Lower leg skin (tissue), 4 donors: ENCODE measurements at regions not wholly inside any gene's neighbourhood (a gene's known extent, or its start where the extent isn't known, plus 50 kb on each side); places are given as distances from the start of the nearest gene placed in this dataset.

ENCODE experiments used
- DNase-seq, 2 donors: peaks; one replicate each; pipeline ENCODE4 v3.0.0-alpha.2; 2019; ENCODE audit warnings: low spot score in 2 of 2
- H3K4me3 ChIP-seq: fragments of 200-600 bp; sonication (generic); 2 replicates; pipeline ENCODE4 v1.5.1; 2017; ENCODE audit warnings: mild to moderate bottlenecking, low read depth; ENCODE audit not compliant: poor library complexity, severe bottlenecking
- CTCF ChIP-seq, 3 donors: fragments of 450-650 bp; IDR thresholded peaks; one replicate each; pipeline ENCODE4 v1.5.1; 2016; ENCODE audit warnings: antibody characterized with exemption in 3 of 3, mild to moderate bottlenecking in 3 of 3, moderate library complexity in 2 of 3
- POLR2A ChIP-seq, 2 donors: fragments of 450-650 bp; IDR thresholded peaks; one replicate each; pipeline ENCODE4 v1.6.1; 2016 to 2017; ENCODE audit warnings: antibody characterized with exemption in 2 of 2, mild to moderate bottlenecking in 1 of 2, moderate library complexity in 1 of 2
- WGBS, 2 donors: methylation state at CpG; one replicate each; pipeline ENCODE4 v1.1.5; 2018; 5-methylcytosine and 5-hydroxymethylcytosine counted together
- intact Hi-C: fragments of 100-400 bp; cut with DNase I; formaldehyde crosslinking; loops from one replicate; pipeline ENCODE4 v1.15.0; 2023; ENCODE audit warnings: low total_unique reads

GRCh38 chr2:136222862-136223261, 104.9 kb upstream of the CXCR4 start:
- no peak overlapping the region for H3K4me3 ChIP-seq
- DNase-seq: no peak
- WGBS, 2 donors: 66 to 69% methylated on average over 5 of the region's 5 CpGs
- intact Hi-C loops: no loop called here
- TF ChIP-seq CTCF (IDR thresholded peaks at IDR 0.05): no peak
- no peak for TF ChIP-seq POLR2A (IDR thresholded peaks at IDR 0.05)

- 78 to 87% methylated on average over 3 of the region's 3 CpGs for WGBS, 2 donors
- H3K4me3 ChIP-seq: no peak overlapping the region
- no peak for DNase-seq
- TF ChIP-seq CTCF (IDR thresholded peaks at IDR 0.05) (no peak), POLR2A (IDR thresholded peaks at IDR 0.05) (no peak)
- intact Hi-C loops: no loop called here
Measured at GRCh38 chr2:136221026-136221425, 103.1 kb upstream of the CXCR4 start.

GRCh38 chr2:136219963-136220362, 102.0 kb upstream of the CXCR4 start:
- no peak for DNase-seq
- no peak overlapping the region for H3K4me3 ChIP-seq
- TF ChIP-seq CTCF (IDR thresholded peaks at IDR 0.05) (no peak), POLR2A (IDR thresholded peaks at IDR 0.05) (no peak)
- intact Hi-C loops: no loop called here
- 54 to 55% methylated on average over 4 of the region's 4 CpGs for WGBS, 2 donors

- TF ChIP-seq CTCF (IDR thresholded peaks at IDR 0.05) (no peak), POLR2A (IDR thresholded peaks at IDR 0.05) (no peak)
- DNase-seq: no peak
- 61 to 67% methylated on average over 6 of the region's 6 CpGs for WGBS, 2 donors
- no peak overlapping the region for H3K4me3 ChIP-seq
- intact Hi-C loops: no loop called here
Measured at GRCh38 chr2:136219341-136219740, 101.4 kb upstream of the CXCR4 start.

- TF ChIP-seq POLR2A (IDR thresholded peaks at IDR 0.05): no peak
- no peak for TF ChIP-seq CTCF (IDR thresholded peaks at IDR 0.05)
- DNase-seq: no peak
- intact Hi-C loops: no loop called here
- 67 to 79% methylated on average over 3 of the region's 3 CpGs for WGBS, 2 donors
- H3K4me3 ChIP-seq: no peak overlapping the region
Measured at GRCh38 chr2:136217996-136218395, 100.0 kb upstream of the CXCR4 start.

- no peak overlapping the region for H3K4me3 ChIP-seq
- TF ChIP-seq POLR2A (IDR thresholded peaks at IDR 0.05): no peak
- no peak for TF ChIP-seq CTCF (IDR thresholded peaks at IDR 0.05)
- DNase-seq: no peak
- intact Hi-C loops: no loop called here
- WGBS, 2 donors: 88 to 89% methylated on average over 5 of the region's 5 CpGs
Measured at GRCh38 chr2:136215908-136216472, 98.0 kb upstream of the CXCR4 start.
